HG03064 (cell line): ENCODE measurements at regions not wholly inside any gene's neighbourhood (a gene's known extent, or its start where the extent isn't known, plus 50 kb on each side); places are given as distances from the start of the nearest gene placed in this dataset.
A peak's percentile ranks its signal among the peaks of the same experiment; 100 is the strongest.
"Not testable (repeated sequence)": the region's sequence is repeated elsewhere in the genome, so short reads cannot be mapped to it uniquely, and the experiment has no call there.

Experiments
- ATAC-seq: cut with Tn5 transposase; IDR thresholded peaks from one replicate; pipeline ENCODE4 v1.9.1; 2021; ENCODE audit warnings: low read depth; ENCODE audit not compliant: unreplicated experiment

DNA sequence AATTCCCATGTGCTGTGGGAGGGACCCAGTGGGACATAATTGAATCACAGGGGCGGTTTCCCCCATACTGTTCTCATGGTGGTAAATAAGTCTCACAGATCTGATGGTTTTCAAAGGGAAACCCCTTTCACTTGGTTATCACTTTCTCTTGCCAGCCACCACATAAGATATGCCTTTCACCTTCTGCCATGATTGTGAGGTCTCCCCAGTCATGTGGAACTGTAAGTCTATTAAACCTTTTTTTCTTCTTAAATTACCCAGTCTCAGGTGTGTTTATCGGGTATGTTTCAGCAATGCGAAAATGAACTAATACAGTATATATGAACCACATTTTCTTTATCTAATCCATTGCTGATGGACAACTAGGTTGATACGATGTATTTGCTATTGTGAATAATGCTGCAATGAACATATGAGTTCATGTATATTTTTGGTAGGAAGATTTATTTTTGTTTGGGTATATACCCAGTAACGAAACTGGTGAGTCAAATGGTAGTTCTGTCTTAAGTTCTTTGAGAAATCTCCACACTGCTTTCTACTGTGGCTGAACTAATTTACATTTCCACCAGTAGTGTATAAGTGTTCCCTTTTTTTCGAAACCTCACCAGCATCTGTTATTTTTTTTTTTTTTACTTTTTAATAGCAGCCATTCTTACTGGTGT lies 70.0 kb upstream of the HGF start:
- peak; percentile 74 for ATAC-seq

DNA sequence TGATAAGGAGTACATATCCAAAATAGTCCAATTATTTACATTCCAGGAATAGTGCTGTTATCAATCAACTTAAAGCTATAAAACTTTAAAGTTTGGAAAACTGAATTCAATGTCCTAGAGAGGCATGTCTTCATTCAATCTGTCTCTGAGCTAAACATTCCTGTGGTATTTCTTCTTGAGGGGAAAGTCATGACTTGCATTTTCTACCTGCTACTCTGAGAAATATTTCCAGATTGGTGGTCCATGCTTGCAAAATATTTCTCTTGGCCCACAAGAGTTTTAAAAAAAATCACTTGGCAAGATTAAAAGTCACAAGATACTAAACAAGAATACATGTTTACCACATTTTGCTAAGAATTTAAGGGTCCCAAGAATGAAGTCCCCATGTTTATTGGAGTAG lies 63.6 kb upstream of the HGF start:
- no peak for ATAC-seq

DNA sequence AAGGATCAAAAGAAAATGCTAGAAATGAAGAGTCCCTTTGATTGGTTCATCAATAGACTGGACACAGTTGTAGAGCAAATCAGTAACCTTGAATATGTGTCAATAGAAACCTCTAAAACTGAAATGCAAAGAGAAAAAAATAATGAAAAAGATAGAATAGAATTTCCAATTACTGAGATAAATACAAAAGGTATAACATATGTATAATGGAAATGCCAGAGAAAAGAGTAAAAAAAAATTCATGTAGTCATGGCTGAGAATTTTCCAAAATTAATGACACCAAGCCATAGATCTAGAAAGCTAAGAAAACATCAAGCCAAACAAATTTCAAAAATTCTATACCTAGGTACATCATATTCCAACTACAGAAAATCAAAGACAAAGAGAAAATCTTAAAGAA lies 62.0 kb upstream of the HGF start:
- no peak for ATAC-seq

DNA sequence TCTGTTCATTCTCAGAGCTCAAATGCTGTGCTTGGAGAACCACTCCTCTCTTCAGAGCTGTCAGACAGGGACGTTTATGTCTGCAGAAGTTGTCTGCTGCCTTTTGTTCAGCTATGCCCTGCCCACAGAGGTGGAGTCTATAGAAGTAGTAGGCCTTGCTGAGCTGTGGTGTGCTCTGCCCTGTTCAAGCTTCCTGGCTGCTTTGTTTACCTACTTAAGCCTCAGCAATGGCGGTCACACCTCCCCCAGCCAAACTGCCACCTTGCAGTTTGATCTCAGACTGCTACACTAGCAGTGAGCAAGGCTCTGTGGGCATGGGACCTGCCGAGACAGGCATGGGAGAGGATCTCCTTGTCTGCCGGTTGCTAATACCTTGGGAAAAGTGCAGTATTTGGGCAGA lies 59.7 kb upstream of the HGF start:
- not testable (repeated sequence) for ATAC-seq

DNA sequence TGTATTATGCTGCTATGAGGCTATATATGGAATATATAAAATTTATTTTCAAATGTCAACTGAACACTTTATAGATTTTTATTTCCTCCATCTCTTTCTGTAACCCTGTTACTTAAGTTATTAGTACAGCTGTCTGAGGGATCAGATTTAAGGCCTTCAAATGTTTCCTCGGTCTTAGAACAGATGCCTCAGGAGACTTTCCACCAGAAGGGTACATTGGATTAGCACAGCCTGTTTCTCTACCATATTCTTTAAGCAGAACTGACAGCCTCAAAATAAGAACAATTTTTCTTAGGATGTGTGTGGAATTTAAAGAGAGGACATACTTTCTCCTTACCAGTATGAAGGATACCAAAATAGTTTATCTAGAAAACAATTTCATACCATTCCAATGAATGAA lies 53.0 kb upstream of the HGF start:
- ATAC-seq = no peak

DNA sequence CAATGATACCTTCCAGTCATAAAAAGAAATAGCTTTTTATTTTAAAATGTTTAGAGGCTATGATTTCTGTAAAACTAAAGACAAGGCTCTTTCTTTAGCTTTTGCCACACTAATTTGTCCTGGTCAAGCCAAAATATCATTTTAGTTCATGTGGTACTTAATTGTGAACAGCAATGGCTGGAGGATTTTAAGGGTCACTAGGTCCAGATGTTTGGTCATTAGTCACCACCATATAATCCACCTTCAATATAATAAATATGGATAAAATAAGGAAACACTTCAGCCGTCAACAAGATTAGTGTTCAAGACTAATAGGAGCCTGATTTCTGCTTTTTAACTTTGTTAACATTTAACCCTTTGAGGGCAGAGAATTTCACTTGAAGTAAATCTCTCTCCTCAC lies 50.0 kb upstream of the HGF start:
- ATAC-seq = no peak
